ENCODE measurements at regions not wholly inside any gene's neighbourhood (a gene's known extent, or its start where the extent isn't known, plus 50 kb on each side); places are given as distances from the start of the nearest gene placed in this dataset.

- no peak for DNase-seq
These were observed 294.7 kb downstream of the C7orf25 start for GRCh38 chr7:42617071-42617765.

GRCh38 chr7:42614636-42615035 lies 297.2 kb downstream of the C7orf25 start:
- no peak for DNase-seq

GRCh38 chr7:42611961-42612360 lies 299.9 kb downstream of the C7orf25 start:
- no peak for DNase-seq

- no peak for DNase-seq
These were observed 300.5 kb downstream of the C7orf25 start for GRCh38 chr7:42611289-42611928.

- no peak for DNase-seq
These were observed 305.5 kb downstream of the C7orf25 start for GRCh38 chr7:42606193-42606905.

GRCh38 chr7:42605406-42606192 lies 306.3 kb downstream of the C7orf25 start:
- no peak for DNase-seq

- DNase-seq, result no peak
These were observed 308.4 kb downstream of the C7orf25 start for GRCh38 chr7:42603496-42603895.

- no peak for DNase-seq
These were observed 314.6 kb downstream of the C7orf25 start for GRCh38 chr7:42597300-42597699.

GRCh38 chr7:42596737-42597136 lies 315.1 kb downstream of the C7orf25 start:
- DNase-seq, result no peak

- no peak for DNase-seq
These were observed 318.0 kb downstream of the C7orf25 start for GRCh38 chr7:42593860-42594259.

GRCh38 chr7:42590771-42591310 lies 321.0 kb downstream of the C7orf25 start:
- DNase-seq, result no peak

GRCh38 chr7:42588876-42589275 lies 323.0 kb downstream of the C7orf25 start:
- no peak for DNase-seq

GRCh38 chr7:42587806-42588205 lies 324.1 kb downstream of the C7orf25 start:
- DNase-seq, result no peak

GRCh38 chr7:42580061-42580460 lies 331.8 kb downstream of the C7orf25 start:
- no peak for DNase-seq

- no peak for DNase-seq
These were observed 336.7 kb downstream of the C7orf25 start for GRCh38 chr7:42575171-42575570.

GRCh38 chr7:42574685-42575084 lies 337.2 kb downstream of the C7orf25 start:
- no peak for DNase-seq

GRCh38 chr7:42573881-42574672 lies 337.1 kb upstream of the GLI3 start:
- DNase-seq, result no peak

GRCh38 chr7:42572561-42572960 lies 335.6 kb upstream of the GLI3 start:
- no peak for DNase-seq

- no peak for DNase-seq
These were observed 335.0 kb upstream of the GLI3 start for GRCh38 chr7:42572056-42572455.

GRCh38 chr7:42570944-42571343 lies 333.9 kb upstream of the GLI3 start:
- DNase-seq, result no peak

- DNase-seq, result no peak
These were observed 330.0 kb upstream of the GLI3 start for GRCh38 chr7:42567051-42567450.

GRCh38 chr7:42561797-42562196 lies 324.8 kb upstream of the GLI3 start:
- no peak for DNase-seq

Data from inflammatory macrophage treated with lipopolysaccharide for 4 hours (primary cell).